Activated CD4-positive, alpha-beta T cell treated with anti-CD3 and anti-CD28 coated beads for 36 hours (primary cell): ENCODE measurements at regions not wholly inside any gene's neighbourhood (a gene's known extent, or its start where the extent isn't known, plus 50 kb on each side); places are given as distances from the start of the nearest gene placed in this dataset.
"Not testable (repeated sequence)": the region's sequence is repeated elsewhere in the genome, so short reads cannot be mapped to it uniquely, and the experiment has no call there.

Source experiments
- ATAC-seq: fragments of 200-7000 bp; cut with Tn5 transposase; one replicate; pipeline ENCODE4 v1.10.0; 2021; ENCODE audit warnings: mild to moderate bottlenecking, moderate library complexity
- CTCF ChIA-PET: fragments of 350-600 bp; sonication (Branson Sonifier 250); formaldehyde crosslinking; loops from one replicate; lab custom pipeline; 2021; ENCODE audit warnings: antibody characterized with exemption; lab: Charles Lee
- POLR2A ChIA-PET: fragments of 350-600 bp; sonication (Branson Sonifier 250); formaldehyde crosslinking; loops from one replicate; lab custom pipeline; 2021; ENCODE audit warnings: antibody characterized with exemption, inconsistent platforms; lab: Charles Lee
- DNase-seq: peaks from one replicate; pipeline ENCODE4 v3.0.0-alpha.2; 2020
- H3K27ac Mint-ChIP-seq: one replicate; pipeline ENCODE4 v1.8.0; 2021; ENCODE audit warnings: mixed read lengths
- H3K27me3 Mint-ChIP-seq: one replicate; pipeline ENCODE4 v1.8.0; 2021; ENCODE audit warnings: mixed read lengths
- H3K36me3 Mint-ChIP-seq: one replicate; pipeline ENCODE4 v1.8.0; 2021; ENCODE audit warnings: low read depth, mixed read lengths
- H3K4me1 Mint-ChIP-seq: one replicate; pipeline ENCODE4 v1.8.0; 2021; ENCODE audit warnings: mixed read lengths
- H3K4me3 Mint-ChIP-seq: one replicate; pipeline ENCODE4 v1.8.0; 2021; ENCODE audit warnings: mild to moderate bottlenecking, moderate library complexity, mixed read lengths
- H3K9me3 Mint-ChIP-seq: one replicate; pipeline ENCODE4 v1.8.0; 2021; ENCODE audit warnings: low read depth, mixed read lengths
- intact Hi-C, 2 experiments: fragments of 100-400 bp; cut with DNase I in 1 of 2; cut with micrococcal nuclease in 1 of 2; formaldehyde crosslinking; loops; one replicate each; pipeline versions ENCODE4 v1.14.2 to v1.15.1; 2022 to 2024; cut with DNase I, micrococcal nuclease

DNA sequence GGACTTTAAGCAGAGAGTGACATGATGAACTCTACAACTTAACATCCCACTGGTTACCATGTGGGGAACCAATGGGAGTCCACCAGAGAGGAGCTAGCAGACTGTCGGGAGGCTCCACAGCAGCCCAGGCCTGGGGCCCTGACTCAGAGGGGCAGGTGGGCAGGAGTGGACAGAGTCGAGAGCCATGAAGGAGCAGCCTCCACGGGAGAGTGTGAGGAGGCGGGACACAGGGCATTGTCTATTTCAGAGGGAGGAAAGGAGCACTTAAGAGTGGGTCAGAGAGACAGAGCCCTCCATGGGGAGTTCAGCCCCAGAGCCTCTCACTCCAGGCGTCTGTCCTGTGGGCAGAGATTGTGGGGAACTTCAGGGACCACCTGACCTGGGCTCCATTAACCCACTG is 118.7 kb downstream of the CYP26B1 start:
- no peaks in the 10 kb centered on the region for H3K9me3 Mint-ChIP-seq
- ATAC-seq (no peak), DNase-seq (no peak)
- no peaks in the 10 kb centered on the region for H3K27me3 Mint-ChIP-seq
- ChIA-PET CTCF (no interaction called here), POLR2A (no interaction called here)
- no peaks in the 10 kb centered on the region for H3K36me3 Mint-ChIP-seq
- intact Hi-C loops: no loop called here
- H3K27ac Mint-ChIP-seq: no peak overlapping the region
- H3K4me1 Mint-ChIP-seq: no peaks in the 10 kb centered on the region
- H3K4me3 Mint-ChIP-seq: no peak overlapping the region

GRCh38 chr2:72028351-72028995 is 119.2 kb downstream of the CYP26B1 start:
- no peak overlapping the region for H3K27ac Mint-ChIP-seq
- CTCF ChIA-PET: no interaction called here
- no peaks in the 10 kb centered on the region for H3K9me3 Mint-ChIP-seq

DNA sequence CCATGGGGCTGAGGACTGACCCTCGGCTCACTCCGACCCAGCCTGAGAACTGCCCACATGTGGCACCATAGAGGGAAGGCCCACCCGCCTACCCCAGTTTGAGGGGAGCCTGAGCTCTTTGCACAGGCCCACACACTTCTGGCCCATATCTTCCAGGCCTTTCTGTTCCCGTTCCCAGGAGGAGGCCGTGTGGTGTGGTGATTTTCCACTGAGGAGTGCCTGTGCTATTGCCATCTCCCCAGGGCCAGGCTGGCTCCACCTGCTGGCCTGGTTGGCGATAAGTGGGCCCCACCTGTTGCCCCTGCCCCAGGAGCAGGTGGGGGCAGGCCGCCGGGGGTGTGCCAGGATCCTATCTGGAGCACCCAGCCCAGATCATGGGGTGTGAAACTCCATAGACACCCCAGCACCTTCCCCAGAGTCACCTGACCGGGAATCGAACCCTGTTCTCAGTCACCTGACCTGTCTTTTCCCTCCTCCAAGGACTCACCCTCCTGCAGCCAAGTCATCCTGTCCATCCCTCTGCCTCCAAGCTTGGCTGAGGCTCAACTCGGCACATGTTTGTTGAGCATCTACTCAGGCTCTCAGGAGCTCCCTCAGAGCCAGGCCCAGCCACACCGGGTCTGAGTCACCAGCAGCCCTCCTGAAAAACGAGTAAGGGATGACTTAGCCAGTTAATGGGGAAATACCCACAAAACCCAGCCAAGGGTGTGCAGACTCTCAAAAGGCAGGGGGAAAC is 120.1 kb downstream of the CYP26B1 start:
- no peak overlapping the region for H3K27ac Mint-ChIP-seq
- H3K27me3 Mint-ChIP-seq: no peaks in the 10 kb centered on the region
- ChIA-PET POLR2A (no interaction called here), CTCF (no interaction called here)
- H3K4me3 Mint-ChIP-seq: no peak overlapping the region
- H3K9me3 Mint-ChIP-seq: no peaks in the 10 kb centered on the region
- H3K36me3 Mint-ChIP-seq: no peaks in the 10 kb centered on the region
- DNase-seq (no peak), ATAC-seq (no peak)
- no peaks in the 10 kb centered on the region for H3K4me1 Mint-ChIP-seq
- intact Hi-C loops: no loop called here

More at GRCh38 chr2:72028351-72028995, 119.2 kb downstream of the CYP26B1 start:
- no peaks in the 10 kb centered on the region for H3K27me3 Mint-ChIP-seq
- ATAC-seq (no peak), DNase-seq (no peak)
- H3K36me3 Mint-ChIP-seq: no peaks in the 10 kb centered on the region
- intact Hi-C loops: no loop called here
- H3K4me3 Mint-ChIP-seq: no peak overlapping the region
- POLR2A ChIA-PET: no interaction called here
- H3K4me1 Mint-ChIP-seq: no peaks in the 10 kb centered on the region

GRCh38 chr2:72026819-72027425 is 120.7 kb downstream of the CYP26B1 start:
- H3K36me3 Mint-ChIP-seq: no peaks in the 10 kb centered on the region
- no peak overlapping the region for H3K27ac Mint-ChIP-seq
- H3K27me3 Mint-ChIP-seq: no peaks in the 10 kb centered on the region
- no peak overlapping the region for H3K4me3 Mint-ChIP-seq
- DNase-seq: no peak
- H3K4me1 Mint-ChIP-seq: no peaks in the 10 kb centered on the region
- intact Hi-C loops: no loop called here
- CTCF ChIA-PET: interaction anchor here (0.6 kb wide), 1 partner anchor 160 kb away, joined by 3 read pairs; no protein-coding TSS in a partner anchor
- no peak for ATAC-seq
- no peaks in the 10 kb centered on the region for H3K9me3 Mint-ChIP-seq
- POLR2A ChIA-PET: no interaction called here

GRCh38 chr2:72024451-72025175 is 123.0 kb downstream of the CYP26B1 start:
- ChIA-PET POLR2A (no interaction called here), CTCF (interaction anchor here (1.1 kb wide), 1 partner anchor 308 kb away, joined by 4 read pairs; no protein-coding TSS in a partner anchor)
- Mint-ChIP-seq H3K4me3 (no peak overlapping the region), H3K27ac (no peak overlapping the region), H3K27me3 (no peaks in the 10 kb centered on the region), H3K4me1 (no peaks in the 10 kb centered on the region), H3K36me3 (no peaks in the 10 kb centered on the region), H3K9me3 (no peaks in the 10 kb centered on the region)
- intact Hi-C loops: no loop called here
- ATAC-seq: no peak
- DNase-seq: no peak

GRCh38 chr2:72023678-72024390 is 123.8 kb downstream of the CYP26B1 start:
- CTCF ChIA-PET: interaction anchor here (1.1 kb wide), 1 partner anchor 309 kb away, joined by 4 read pairs; no protein-coding TSS in a partner anchor
- H3K27ac Mint-ChIP-seq: no peak overlapping the region
- intact Hi-C loops: no loop called here
- DNase-seq (no peak), ATAC-seq (no peak)
- H3K9me3 Mint-ChIP-seq: no peaks in the 10 kb centered on the region
- H3K36me3 Mint-ChIP-seq: no peaks in the 10 kb centered on the region
- H3K27me3 Mint-ChIP-seq: no peaks in the 10 kb centered on the region
- H3K4me1 Mint-ChIP-seq: no peaks in the 10 kb centered on the region
- POLR2A ChIA-PET: no interaction called here
- H3K4me3 Mint-ChIP-seq: no peak overlapping the region

GRCh38 chr2:72021371-72021770 is 126.3 kb downstream of the CYP26B1 start:
- H3K9me3 Mint-ChIP-seq, ATAC-seq, intact Hi-C loops, DNase-seq, H3K27me3 Mint-ChIP-seq, H3K27ac Mint-ChIP-seq, POLR2A ChIA-PET, H3K4me1 Mint-ChIP-seq, H3K4me3 Mint-ChIP-seq, H3K36me3 Mint-ChIP-seq, CTCF ChIA-PET: not testable (repeated sequence)

GRCh38 chr2:72015266-72015665 is 132.4 kb downstream of the CYP26B1 start:
- H3K9me3 Mint-ChIP-seq: no peaks in the 10 kb centered on the region
- intact Hi-C loops: no loop called here

DNA sequence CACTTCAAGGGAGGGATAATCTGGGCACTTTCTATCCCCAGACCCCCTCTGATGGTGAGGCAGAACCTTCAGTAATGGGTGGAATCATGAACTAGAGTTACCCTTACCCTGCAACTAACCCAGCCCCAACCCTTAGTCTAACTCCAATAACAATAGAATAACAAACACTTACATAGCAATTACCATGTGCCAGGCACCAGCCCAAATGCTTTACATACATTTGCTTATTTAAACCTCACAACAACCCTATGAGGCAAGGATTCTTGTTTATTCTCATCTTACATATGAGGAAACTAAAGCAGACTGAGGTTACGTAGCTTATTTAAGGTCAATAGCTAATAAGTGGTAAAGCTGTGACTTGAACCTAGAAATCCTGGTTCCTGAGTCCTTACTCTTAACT is 132.8 kb downstream of the CYP26B1 start:
- peaks cover 2% of the 10 kb centered on the region for H3K27me3 Mint-ChIP-seq
- intact Hi-C loops: no loop called here
- no peaks in the 10 kb centered on the region for H3K4me1 Mint-ChIP-seq
- H3K27ac Mint-ChIP-seq: no peak overlapping the region
- no peak overlapping the region for H3K4me3 Mint-ChIP-seq
- no peaks in the 10 kb centered on the region for H3K36me3 Mint-ChIP-seq
- ATAC-seq (no peak), DNase-seq (no peak)
- ChIA-PET CTCF (no interaction called here), POLR2A (no interaction called here)
- no peaks in the 10 kb centered on the region for H3K9me3 Mint-ChIP-seq

More at GRCh38 chr2:72015266-72015665, 132.4 kb downstream of the CYP26B1 start:
- Mint-ChIP-seq H3K27me3 (peaks cover 2% of the 10 kb centered on the region), H3K4me3 (no peak overlapping the region), H3K36me3 (no peaks in the 10 kb centered on the region), H3K4me1 (no peaks in the 10 kb centered on the region), H3K27ac (no peak overlapping the region)
- DNase-seq: no peak
- ChIA-PET POLR2A (no interaction called here), CTCF (no interaction called here)
- ATAC-seq: no peak

GRCh38 chr2:72013726-72014125 is 133.9 kb downstream of the CYP26B1 start:
- peaks cover 2% of the 10 kb centered on the region for H3K27me3 Mint-ChIP-seq
- no peaks in the 10 kb centered on the region for H3K9me3 Mint-ChIP-seq
- DNase-seq (no peak), ATAC-seq (no peak)
- H3K4me3 Mint-ChIP-seq: no peak overlapping the region
- H3K27ac Mint-ChIP-seq: no peak overlapping the region
- intact Hi-C loops: no loop called here
- H3K4me1 Mint-ChIP-seq: no peaks in the 10 kb centered on the region
- ChIA-PET POLR2A (no interaction called here), CTCF (no interaction called here)
- H3K36me3 Mint-ChIP-seq: no peaks in the 10 kb centered on the region
